GM21360 (cell line): ENCODE measurements at regions not wholly inside any gene's neighbourhood (a gene's known extent, or its start where the extent isn't known, plus 50 kb on each side); places are given as distances from the start of the nearest gene placed in this dataset.
"Not testable (repeated sequence)": the region's sequence is repeated elsewhere in the genome, so short reads cannot be mapped to it uniquely, and the experiment has no call there.

ENCODE experiments used
- ATAC-seq: cut with Tn5 transposase; IDR thresholded peaks from one replicate; pipeline ENCODE4 v1.9.1; 2021; ENCODE audit warnings: mild to moderate bottlenecking, moderate library complexity; ENCODE audit not compliant: unreplicated experiment

- no peak for ATAC-seq
Observed at GRCh38 chr4:138805736-138806135, 209.8 kb upstream of the NOCT start.

DNA sequence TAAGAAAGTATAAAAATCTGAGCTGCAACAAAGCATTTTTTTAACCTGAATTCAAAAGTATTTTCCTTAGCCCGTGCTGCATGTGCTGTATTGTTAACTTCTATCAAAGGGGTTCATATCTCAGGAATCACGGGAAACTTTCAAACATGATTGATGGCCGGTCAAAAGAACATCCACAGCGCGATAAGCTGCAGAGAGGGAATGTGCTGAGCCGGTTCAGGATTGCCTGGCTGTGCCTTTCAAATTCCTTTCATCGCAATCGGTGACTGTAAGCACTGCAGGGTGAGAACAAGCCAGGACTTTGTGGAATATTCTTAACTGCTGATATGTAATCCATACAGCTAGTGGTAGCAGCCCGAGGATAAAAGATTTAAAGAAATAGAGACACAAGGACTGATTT lies 210.9 kb upstream of the NOCT start:
- no peak for ATAC-seq

GRCh38 chr4:138803051-138803450 lies 212.5 kb upstream of the NOCT start:
- no peak for ATAC-seq

DNA sequence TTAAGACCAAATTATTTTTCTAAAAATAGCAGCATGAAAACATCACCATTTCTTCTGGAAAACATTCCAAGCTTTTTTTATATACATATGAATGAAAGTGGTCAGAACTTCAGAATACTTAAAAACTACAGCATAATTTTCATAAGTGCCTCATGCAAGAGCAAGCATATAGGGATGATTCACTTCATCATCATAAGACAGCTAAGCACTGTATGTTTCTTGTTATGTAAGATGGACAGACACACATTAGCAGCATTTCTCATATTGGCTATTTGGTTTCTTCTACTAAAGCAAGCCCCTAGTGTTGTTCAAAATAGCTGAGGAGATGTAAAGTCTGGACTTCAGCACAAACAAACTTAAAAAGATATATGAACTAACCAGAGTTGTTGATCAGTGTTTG lies 213.1 kb upstream of the NOCT start:
- no peak for ATAC-seq

- ATAC-seq, result no peak
Observed at GRCh38 chr4:138800421-138800820, 215.2 kb upstream of the NOCT start.

DNA sequence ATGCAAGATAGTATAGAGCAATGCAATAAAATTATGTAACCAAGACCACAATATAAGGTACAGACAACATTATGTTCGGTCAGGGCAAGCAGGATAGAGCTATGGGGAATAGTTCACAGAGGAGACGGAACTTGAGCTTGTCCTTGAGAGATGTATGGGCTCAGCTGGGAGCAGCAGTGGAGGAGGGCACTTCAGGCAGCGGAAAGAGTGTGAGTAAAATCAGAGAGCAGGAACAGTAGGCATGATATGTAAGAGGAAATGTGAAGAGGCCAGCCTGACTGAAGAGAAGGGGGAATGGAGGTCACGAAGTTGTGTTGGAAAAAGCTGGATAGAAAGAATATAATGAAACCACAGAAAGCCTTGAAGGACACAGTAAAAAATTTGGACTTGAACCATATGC lies 217.2 kb upstream of the NOCT start:
- no peak for ATAC-seq

- ATAC-seq, result no peak
Observed at GRCh38 chr4:138797646-138798045, 217.9 kb upstream of the NOCT start.

DNA sequence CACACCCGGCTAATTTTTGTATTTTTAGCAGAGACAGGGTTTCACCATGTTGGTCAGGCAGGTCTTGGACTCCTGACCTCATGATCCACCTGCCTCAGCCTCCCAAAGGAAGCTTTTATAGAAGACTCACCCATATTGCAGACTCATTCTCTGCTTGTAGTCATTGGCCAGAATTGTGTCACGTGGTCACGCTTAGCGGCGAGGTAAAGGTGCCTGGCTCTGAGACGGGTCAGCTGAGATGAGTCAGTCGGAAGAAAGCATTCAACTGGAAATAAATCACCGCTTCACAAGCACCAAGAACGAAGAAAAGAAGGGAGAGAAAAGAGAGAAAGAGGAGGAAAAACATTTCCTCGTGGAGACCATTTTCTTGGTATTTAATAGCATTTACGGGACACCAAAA lies 218.8 kb upstream of the NOCT start:
- no peak for ATAC-seq

GRCh38 chr4:138790706-138791340 lies 224.8 kb upstream of the NOCT start:
- no peak for ATAC-seq

GRCh38 chr4:138789796-138790195 lies 225.8 kb upstream of the NOCT start:
- no peak for ATAC-seq

- ATAC-seq, result no peak
Observed at GRCh38 chr4:138788857-138789256, 226.7 kb upstream of the NOCT start.

DNA sequence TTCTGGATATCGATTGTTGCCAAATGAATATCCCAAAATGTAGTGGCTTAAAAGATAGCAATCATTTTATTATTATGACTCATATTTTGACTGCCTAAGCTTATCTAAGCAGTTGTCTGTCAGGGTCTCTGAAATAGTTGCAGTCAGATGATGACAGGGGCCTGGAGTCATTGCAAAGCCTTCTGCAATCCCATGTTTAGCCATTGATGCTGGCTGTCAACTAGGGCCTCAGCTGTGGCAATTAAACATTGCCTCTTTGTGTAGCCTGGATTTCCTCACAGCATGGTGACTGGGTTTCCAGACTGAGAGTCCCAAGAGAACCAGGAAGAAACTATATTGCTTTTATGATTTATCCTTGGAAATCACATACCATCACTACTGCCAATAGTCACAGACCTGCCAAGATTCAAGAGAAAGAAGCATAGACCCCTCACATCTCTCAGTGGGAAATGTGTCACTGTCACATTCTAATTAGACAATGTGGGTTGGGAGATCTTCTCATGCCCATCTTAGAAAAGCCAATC lies 227.3 kb upstream of the NOCT start:
- no peak for ATAC-seq

GRCh38 chr4:138779761-138780160 lies 235.8 kb upstream of the NOCT start:
- not testable (repeated sequence) for ATAC-seq

GRCh38 chr4:138775890-138776289 lies 239.7 kb upstream of the NOCT start:
- ATAC-seq, result peak; percentile 86

DNA sequence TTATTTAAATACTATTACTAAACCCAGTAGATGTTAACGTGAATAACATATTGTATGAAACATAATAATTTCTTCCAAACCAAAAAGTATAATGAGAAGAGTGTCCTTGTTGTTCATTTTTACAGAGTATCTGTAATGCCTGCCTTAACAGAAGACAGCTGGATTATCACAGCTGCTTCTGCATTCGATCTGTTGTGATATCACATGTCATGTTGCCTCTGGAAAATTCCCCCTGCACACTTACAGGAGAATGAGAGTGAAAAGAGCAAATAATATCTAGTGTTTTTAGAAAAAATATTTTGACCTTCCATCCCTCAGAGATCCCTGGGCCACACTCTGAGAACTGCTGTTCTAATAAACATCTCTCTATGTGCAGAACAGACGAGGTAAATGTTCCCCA lies 240.1 kb upstream of the NOCT start:
- ATAC-seq, result peak; percentile 13

- no peak for ATAC-seq
Observed at GRCh38 chr4:138774940-138775339, 240.6 kb upstream of the NOCT start.

GRCh38 chr4:138774125-138774524 lies 241.5 kb upstream of the NOCT start:
- ATAC-seq, result not testable (repeated sequence)

GRCh38 chr4:138773321-138773720 lies 242.3 kb upstream of the NOCT start:
- no peak for ATAC-seq

DNA sequence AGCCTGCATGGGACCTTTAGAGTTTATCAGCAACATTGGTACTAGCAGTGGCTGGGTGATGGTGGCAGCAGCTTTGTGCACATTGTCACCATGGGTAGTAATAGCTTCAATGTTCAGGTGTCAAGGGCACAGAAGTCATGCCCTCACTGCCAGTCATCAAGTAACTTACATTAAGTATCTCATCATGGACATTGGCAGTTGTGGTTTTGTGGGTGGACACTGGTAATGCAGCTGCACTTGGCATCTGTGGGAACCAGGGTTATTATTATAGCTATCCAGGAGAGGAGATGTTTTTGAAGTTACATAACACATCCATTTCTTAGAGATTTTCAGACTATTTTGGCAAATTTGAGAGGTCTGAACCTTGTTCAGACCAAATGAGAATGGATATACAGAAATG lies 243.2 kb upstream of the NOCT start:
- ATAC-seq, result no peak

- no peak for ATAC-seq
Observed at GRCh38 chr4:138770818-138771217, 244.8 kb upstream of the NOCT start.

- ATAC-seq, result no peak
Observed at GRCh38 chr4:138766332-138766731, 249.2 kb upstream of the NOCT start.

- ATAC-seq, result no peak
Observed at GRCh38 chr4:138765442-138765841, 250.1 kb upstream of the NOCT start.

DNA sequence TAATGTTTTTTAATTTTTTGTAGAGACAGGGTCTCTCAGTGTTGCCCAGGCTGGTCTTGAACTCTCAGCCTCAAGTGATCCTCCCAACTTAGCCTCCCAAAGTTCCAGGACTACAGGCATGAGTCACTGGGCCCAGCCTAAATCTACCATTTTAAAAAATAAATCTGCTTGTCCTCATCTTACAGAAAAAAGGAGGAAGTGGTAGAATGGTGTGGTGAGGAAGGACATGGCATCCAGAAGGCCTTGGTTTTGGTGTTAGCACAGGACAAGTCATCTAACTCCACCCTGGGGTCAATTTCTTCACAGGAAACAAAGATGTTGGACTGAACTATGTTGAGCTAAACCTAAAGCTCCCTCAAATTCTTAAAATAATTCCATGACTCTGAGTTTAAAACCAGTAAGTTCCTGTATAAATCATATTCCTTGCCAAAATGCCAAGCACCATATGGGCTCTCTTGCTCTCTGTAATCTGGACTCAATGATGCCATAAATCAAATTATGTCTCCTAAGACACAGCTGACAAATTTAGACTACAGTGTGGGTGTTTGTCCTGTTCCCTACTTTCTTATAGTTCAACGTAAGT lies 253.9 kb upstream of the NOCT start:
- ATAC-seq, result no peak
